Activated naive CD4-positive, alpha-beta T cell treated with anti-CD3 and anti-CD28 coated beads, Interleukin-2, amount 10 ng/mL, durations not matched to agents 7 days and 5 days (primary cell): ENCODE measurements at regions not wholly inside any gene's neighbourhood (a gene's known extent, or its start where the extent isn't known, plus 50 kb on each side); places are given as distances from the start of the nearest gene placed in this dataset.

Experiments used
- CTCF ChIA-PET: fragments of 350-600 bp; sonication (Branson Sonifier 250); formaldehyde crosslinking; loops from one replicate; lab custom pipeline; 2021; ENCODE audit warnings: antibody characterized with exemption; lab: Charles Lee
- DNase-seq: peaks from one replicate; pipeline ENCODE4 v3.0.0-alpha.2; 2020
- H3K27ac Mint-ChIP-seq: one replicate; pipeline ENCODE4 v1.8.0; 2021; ENCODE audit warnings: mild to moderate bottlenecking, moderate library complexity, mixed read lengths
- H3K27me3 Mint-ChIP-seq: one replicate; pipeline ENCODE4 v1.8.0; 2021; ENCODE audit warnings: mild to moderate bottlenecking, mixed read lengths
- H3K36me3 Mint-ChIP-seq: one replicate; pipeline ENCODE4 v1.8.0; 2021; ENCODE audit warnings: mixed read lengths
- H3K4me1 Mint-ChIP-seq: one replicate; pipeline ENCODE4 v1.8.0; 2021; ENCODE audit warnings: mixed read lengths
- H3K4me3 Mint-ChIP-seq: one replicate; pipeline ENCODE4 v1.8.0; 2021; ENCODE audit warnings: mild to moderate bottlenecking, moderate library complexity, mixed read lengths
- H3K9me3 Mint-ChIP-seq: one replicate; pipeline ENCODE4 v1.8.0; 2021; ENCODE audit warnings: mixed read lengths

GRCh38 chr11:24357620-24358410 lies 139.0 kb upstream of the LUZP2 start:
- peaks cover 10% of the 10 kb centered on the region for H3K9me3 Mint-ChIP-seq
- H3K27me3 Mint-ChIP-seq, result no peaks in the 10 kb centered on the region
- H3K27ac Mint-ChIP-seq, result no peak overlapping the region
- no peaks in the 10 kb centered on the region for H3K36me3 Mint-ChIP-seq
- no peak for DNase-seq
- H3K4me1 Mint-ChIP-seq, result no peaks in the 10 kb centered on the region
- H3K4me3 Mint-ChIP-seq, result no peak overlapping the region
- CTCF ChIA-PET, result no interaction called here

DNA sequence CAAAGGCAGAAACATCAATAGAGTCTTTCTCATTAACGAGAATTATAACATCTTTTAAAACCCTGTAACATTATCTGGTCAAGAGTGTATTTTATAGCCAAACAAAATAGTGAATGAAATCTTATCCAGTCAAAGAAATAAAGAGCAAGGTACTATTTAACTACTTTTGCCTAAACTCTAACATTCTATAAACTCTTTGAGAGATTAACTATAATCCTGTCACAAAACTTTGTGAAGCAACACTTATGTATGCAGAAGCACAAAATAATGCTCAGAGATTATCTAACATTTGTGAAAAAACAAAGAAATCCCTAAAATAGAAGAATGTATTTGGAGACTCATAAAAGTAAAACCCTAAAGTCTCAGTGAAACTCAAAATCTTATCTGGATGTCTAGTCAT lies 124.4 kb upstream of the LUZP2 start:
- H3K4me1 Mint-ChIP-seq, result no peaks in the 10 kb centered on the region
- CTCF ChIA-PET, result no interaction called here
- H3K36me3 Mint-ChIP-seq, result no peaks in the 10 kb centered on the region
- H3K27me3 Mint-ChIP-seq, result no peaks in the 10 kb centered on the region
- H3K4me3 Mint-ChIP-seq, result no peak overlapping the region
- H3K9me3 Mint-ChIP-seq, result peaks cover 15% of the 10 kb centered on the region
- no peak for DNase-seq
- no peak overlapping the region for H3K27ac Mint-ChIP-seq

DNA sequence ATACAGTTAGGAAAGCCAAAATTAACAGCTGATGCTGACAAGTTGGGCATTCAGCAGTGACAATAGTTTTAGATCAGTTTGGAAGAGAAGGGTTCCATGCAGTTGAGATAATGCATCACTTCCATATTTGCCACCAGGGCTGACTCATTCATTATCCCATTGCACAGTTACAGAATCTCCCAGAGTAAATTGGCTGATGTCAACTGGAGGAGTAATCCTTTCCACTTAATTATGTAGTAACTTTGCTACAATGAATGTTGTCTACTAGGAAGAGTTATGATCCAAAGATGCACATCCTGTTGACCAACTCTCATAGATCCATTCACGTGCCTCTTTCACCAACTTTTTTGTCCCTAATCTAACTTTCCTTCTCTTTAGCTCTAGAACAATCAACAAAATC lies 123.3 kb upstream of the LUZP2 start:
- no peaks in the 10 kb centered on the region for H3K36me3 Mint-ChIP-seq
- H3K27me3 Mint-ChIP-seq, result no peaks in the 10 kb centered on the region
- no peak overlapping the region for H3K27ac Mint-ChIP-seq
- no peaks in the 10 kb centered on the region for H3K4me1 Mint-ChIP-seq
- DNase-seq, result no peak
- CTCF ChIA-PET, result no interaction called here
- no peak overlapping the region for H3K4me3 Mint-ChIP-seq
- H3K9me3 Mint-ChIP-seq, result peaks cover 18% of the 10 kb centered on the region

DNA sequence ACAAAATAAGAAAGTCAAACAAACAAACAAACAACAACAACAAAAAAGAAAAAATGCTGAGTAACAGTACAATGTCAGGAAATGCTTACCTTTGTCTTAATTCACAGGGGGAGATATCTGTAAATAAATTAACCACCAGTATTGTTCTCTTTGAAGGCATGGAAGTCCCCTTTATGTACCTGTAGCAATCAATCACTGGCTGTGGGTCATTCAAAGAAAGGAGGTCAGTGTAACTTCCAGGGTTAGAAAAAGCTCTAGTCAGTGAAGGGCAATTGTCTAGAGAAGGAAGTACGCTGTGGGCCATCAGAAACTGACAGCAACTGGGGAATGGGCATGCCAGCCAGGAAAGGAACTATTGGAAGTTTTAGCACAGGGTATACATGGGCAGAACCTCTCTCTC lies 121.5 kb upstream of the LUZP2 start:
- no peaks in the 10 kb centered on the region for H3K36me3 Mint-ChIP-seq
- H3K4me3 Mint-ChIP-seq, result no peak overlapping the region
- no peaks in the 10 kb centered on the region for H3K4me1 Mint-ChIP-seq
- no peak overlapping the region for H3K27ac Mint-ChIP-seq
- no peaks in the 10 kb centered on the region for H3K27me3 Mint-ChIP-seq
- CTCF ChIA-PET, result no interaction called here
- H3K9me3 Mint-ChIP-seq, result peaks cover 15% of the 10 kb centered on the region
- DNase-seq, result no peak

DNA sequence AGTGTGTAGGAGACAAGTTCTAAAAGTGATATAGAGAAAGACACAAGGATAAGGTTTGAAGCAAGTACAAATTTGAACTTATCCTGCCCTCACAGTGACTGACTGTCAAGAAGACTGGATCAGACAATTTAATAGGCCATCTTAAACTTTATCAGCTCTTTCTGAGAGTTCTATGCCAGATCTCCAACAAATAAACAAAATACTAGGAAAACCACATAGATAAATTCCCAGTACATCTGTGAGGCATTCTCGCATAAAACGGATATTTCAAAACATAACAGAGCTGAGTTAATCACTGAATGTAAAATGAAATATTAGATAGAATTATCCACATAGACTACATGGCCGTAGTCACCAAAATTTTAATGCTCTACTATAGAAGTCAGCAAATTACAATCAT lies 120.9 kb upstream of the LUZP2 start:
- peaks cover 15% of the 10 kb centered on the region for H3K9me3 Mint-ChIP-seq
- no peak for DNase-seq
- H3K36me3 Mint-ChIP-seq, result no peaks in the 10 kb centered on the region
- CTCF ChIA-PET, result no interaction called here
- no peaks in the 10 kb centered on the region for H3K4me1 Mint-ChIP-seq
- no peaks in the 10 kb centered on the region for H3K27me3 Mint-ChIP-seq
- no peak overlapping the region for H3K27ac Mint-ChIP-seq
- no peak overlapping the region for H3K4me3 Mint-ChIP-seq

DNA sequence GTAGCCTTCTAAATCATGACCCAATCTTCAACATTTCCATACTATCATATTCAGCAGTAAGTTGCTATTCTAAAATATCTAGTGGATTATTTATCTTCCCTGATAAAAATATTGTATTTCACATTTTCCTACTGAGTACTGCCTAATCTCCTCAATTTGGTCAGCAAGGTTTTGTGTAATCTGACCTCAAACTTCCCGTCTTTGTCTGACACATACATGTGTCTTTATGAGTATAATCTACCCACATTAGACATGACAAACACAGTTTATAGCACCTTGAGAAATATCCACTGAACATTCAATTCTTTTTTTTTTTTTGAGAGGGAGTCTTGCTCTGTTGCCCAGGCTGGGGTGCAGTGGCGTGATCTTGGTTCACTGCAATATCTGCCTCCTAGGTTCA lies 113.7 kb upstream of the LUZP2 start:
- DNase-seq, result no peak
- H3K9me3 Mint-ChIP-seq, result peaks cover 16% of the 10 kb centered on the region
- no peaks in the 10 kb centered on the region for H3K4me1 Mint-ChIP-seq
- H3K36me3 Mint-ChIP-seq, result no peaks in the 10 kb centered on the region
- H3K4me3 Mint-ChIP-seq, result no peak overlapping the region
- H3K27ac Mint-ChIP-seq, result no peak overlapping the region
- H3K27me3 Mint-ChIP-seq, result no peaks in the 10 kb centered on the region
- CTCF ChIA-PET, result no interaction called here

GRCh38 chr11:24384240-24384639 lies 112.6 kb upstream of the LUZP2 start:
- H3K4me3 Mint-ChIP-seq, result no peak overlapping the region
- CTCF ChIA-PET, result no interaction called here
- no peaks in the 10 kb centered on the region for H3K36me3 Mint-ChIP-seq
- H3K27me3 Mint-ChIP-seq, result no peaks in the 10 kb centered on the region
- no peak overlapping the region for H3K27ac Mint-ChIP-seq
- DNase-seq, result no peak
- H3K9me3 Mint-ChIP-seq, result peaks cover 16% of the 10 kb centered on the region
- no peaks in the 10 kb centered on the region for H3K4me1 Mint-ChIP-seq

DNA sequence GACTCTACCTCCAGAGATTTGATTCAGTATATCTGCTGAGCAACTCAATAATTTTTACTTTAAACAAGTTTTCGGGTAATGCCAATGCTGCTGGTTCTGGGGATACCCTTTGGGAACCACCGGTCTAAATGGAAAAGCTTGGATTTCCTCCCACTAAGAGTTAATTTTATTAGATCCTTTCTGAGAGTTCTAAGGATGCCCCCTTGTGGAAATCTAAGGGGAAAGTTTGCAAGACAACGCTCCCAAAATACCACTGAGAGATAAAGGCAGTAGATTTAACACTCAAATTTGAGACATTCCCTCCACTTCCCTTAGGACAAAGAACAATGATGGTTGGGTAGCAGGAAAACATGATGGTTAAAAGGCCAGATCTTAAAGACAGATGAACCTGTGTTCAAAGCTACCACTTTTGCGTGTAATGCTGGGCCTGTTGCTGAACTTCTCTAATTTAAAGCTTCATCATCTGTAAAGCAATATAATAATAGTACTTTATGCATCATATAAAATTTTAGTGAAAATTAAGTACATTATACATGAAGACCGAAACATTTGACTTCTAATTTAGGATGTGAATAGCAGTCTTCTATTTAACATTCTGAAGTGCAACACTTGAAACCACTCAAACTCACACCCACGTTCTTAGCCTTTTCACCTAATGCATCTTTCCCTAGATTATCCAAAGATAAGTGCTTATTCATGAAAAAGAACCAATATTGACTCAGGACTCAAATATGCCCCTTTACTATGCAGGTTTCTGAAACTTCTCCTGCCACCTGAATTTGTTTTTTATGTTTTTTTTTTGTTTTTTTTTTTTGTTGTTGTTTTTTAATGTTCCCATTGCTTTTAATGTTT lies 110.1 kb upstream of the LUZP2 start:
- Mint-ChIP-seq H3K27ac (no peak overlapping the region), H3K27me3 (no peaks in the 10 kb centered on the region), H3K36me3 (no peaks in the 10 kb centered on the region), H3K4me1 (no peaks in the 10 kb centered on the region), H3K9me3 (peaks cover 12% of the 10 kb centered on the region), H3K4me3 (no peak overlapping the region)
- DNase-seq, result no peak
- CTCF ChIA-PET, result no interaction called here

DNA sequence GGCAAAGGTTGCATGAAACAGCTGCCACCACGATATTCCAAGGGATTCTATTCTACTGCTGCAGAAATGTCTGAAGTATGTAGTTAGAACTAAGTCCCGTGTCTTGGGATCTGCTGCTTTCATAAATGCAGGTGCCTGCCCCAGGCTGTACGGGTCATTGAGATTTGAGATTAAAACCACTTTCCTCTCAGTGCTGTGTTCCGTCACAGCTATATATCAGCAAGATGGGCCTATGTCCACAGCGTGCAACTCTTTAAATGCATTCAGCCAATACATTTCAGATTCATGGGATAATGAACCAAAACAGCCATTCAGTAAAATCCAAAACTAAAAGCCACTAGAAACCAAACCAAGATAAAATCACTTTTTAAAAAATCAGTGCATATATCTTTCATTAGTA lies 107.3 kb upstream of the LUZP2 start:
- Mint-ChIP-seq H3K27me3 (no peaks in the 10 kb centered on the region), H3K4me3 (no peak overlapping the region), H3K27ac (no peak overlapping the region), H3K4me1 (no peaks in the 10 kb centered on the region), H3K36me3 (no peaks in the 10 kb centered on the region), H3K9me3 (peaks cover 6% of the 10 kb centered on the region)
- no peak for DNase-seq
- CTCF ChIA-PET, result no interaction called here

GRCh38 chr11:24390016-24390415 lies 106.8 kb upstream of the LUZP2 start:
- Mint-ChIP-seq H3K4me3 (no peak overlapping the region), H3K27me3 (no peaks in the 10 kb centered on the region), H3K27ac (no peak overlapping the region), H3K36me3 (no peaks in the 10 kb centered on the region), H3K4me1 (no peaks in the 10 kb centered on the region), H3K9me3 (peaks cover 6% of the 10 kb centered on the region)
- CTCF ChIA-PET, result no interaction called here
- no peak for DNase-seq

- Mint-ChIP-seq H3K27ac (no peak overlapping the region), H3K4me1 (no peaks in the 10 kb centered on the region), H3K4me3 (no peak overlapping the region), H3K27me3 (no peaks in the 10 kb centered on the region), H3K9me3 (peaks cover 6% of the 10 kb centered on the region), H3K36me3 (no peaks in the 10 kb centered on the region)
- DNase-seq, result no peak
- CTCF ChIA-PET, result no interaction called here
Measured at GRCh38 chr11:24390762-24391161, 106.1 kb upstream of the LUZP2 start.

GRCh38 chr11:24391167-24391566 lies 105.7 kb upstream of the LUZP2 start:
- Mint-ChIP-seq H3K27me3 (no peaks in the 10 kb centered on the region), H3K27ac (no peak overlapping the region), H3K36me3 (no peaks in the 10 kb centered on the region), H3K9me3 (peaks cover 5% of the 10 kb centered on the region), H3K4me3 (no peak overlapping the region), H3K4me1 (no peaks in the 10 kb centered on the region)
- CTCF ChIA-PET, result no interaction called here
- no peak for DNase-seq

DNA sequence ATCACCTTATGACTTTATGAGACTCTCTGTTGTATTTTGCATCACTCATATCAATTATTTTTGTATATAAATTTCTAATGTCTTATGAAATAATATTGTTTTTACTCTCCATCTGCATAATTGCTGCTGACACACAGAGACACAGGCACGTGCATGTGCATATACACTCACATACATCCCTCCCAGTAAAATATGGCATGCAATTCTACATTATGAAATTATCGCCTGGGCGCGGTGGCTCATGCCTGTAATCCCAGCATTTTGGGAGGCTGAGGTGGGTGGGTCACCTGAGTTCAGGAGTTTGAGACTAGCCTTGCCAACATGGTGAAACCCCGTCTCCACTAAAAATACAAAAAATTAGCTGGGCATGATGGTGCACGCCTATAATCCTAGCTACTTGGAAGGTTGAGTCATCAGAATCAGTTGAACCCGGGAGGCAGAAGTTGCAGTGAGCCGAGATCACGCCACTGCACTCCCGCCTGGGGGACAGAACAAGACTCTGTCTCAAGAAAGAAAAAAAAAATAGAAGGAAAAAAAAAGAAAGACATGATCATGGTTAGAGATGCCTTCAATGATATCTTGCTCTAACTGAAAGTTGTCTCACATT lies 96.7 kb upstream of the LUZP2 start:
- Mint-ChIP-seq H3K4me3 (no peak overlapping the region), H3K36me3 (no peaks in the 10 kb centered on the region), H3K9me3 (peaks cover 6% of the 10 kb centered on the region), H3K4me1 (no peaks in the 10 kb centered on the region), H3K27ac (no peak overlapping the region), H3K27me3 (no peaks in the 10 kb centered on the region)
- DNase-seq, result no peak
- CTCF ChIA-PET, result no interaction called here

DNA sequence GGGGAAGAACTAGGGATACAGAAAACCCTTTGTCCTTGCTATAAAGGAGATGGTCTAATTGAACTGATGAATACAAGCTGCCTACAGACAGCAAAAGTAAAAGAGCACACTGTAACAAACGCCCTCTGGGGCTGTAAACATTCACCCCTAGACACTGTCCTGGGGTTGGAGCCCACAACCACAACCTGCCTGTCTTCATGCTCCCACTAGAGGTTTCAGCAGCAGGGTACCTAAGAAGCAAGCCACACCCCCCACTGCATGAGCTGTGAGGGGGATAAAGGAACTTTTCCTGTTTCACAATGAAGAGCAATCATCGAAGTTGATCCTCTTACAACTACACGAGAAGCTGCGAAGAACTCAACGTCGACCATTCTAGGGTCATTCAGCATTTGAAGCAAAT lies 90.5 kb upstream of the LUZP2 start:
- no peak for DNase-seq
- no peak overlapping the region for H3K4me3 Mint-ChIP-seq
- H3K27me3 Mint-ChIP-seq, result no peaks in the 10 kb centered on the region
- CTCF ChIA-PET, result no interaction called here
- no peaks in the 10 kb centered on the region for H3K4me1 Mint-ChIP-seq
- H3K27ac Mint-ChIP-seq, result no peak overlapping the region
- H3K9me3 Mint-ChIP-seq, result peaks cover 15% of the 10 kb centered on the region
- H3K36me3 Mint-ChIP-seq, result no peaks in the 10 kb centered on the region

DNA sequence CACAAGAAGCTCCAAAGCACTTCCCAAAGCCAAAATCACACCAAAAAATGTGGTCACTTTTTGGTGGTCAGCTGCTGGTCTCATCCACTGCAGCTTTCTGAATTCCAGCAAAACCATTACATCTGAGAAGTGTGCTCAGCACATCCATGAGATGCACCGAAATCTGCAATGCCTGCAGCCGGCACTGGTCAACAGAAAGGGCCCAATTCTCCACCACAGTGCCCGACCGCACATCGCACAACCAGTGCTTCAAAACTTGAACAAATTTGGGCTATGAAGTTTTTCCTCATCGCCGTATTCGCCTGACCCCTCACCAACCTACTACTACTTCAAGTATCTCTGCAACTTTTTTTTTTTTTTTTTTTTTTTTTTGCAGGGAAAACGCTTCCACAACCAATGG lies 89.9 kb upstream of the LUZP2 start:
- H3K4me1 Mint-ChIP-seq, result no peaks in the 10 kb centered on the region
- no peak overlapping the region for H3K27ac Mint-ChIP-seq
- H3K4me3 Mint-ChIP-seq, result no peak overlapping the region
- no peaks in the 10 kb centered on the region for H3K36me3 Mint-ChIP-seq
- CTCF ChIA-PET, result no interaction called here
- H3K9me3 Mint-ChIP-seq, result peaks cover 15% of the 10 kb centered on the region
- no peaks in the 10 kb centered on the region for H3K27me3 Mint-ChIP-seq
- DNase-seq, result no peak
